Tibial artery (tissue), 4 donors: ENCODE measurements at regions not wholly inside any gene's neighbourhood (a gene's known extent, or its start where the extent isn't known, plus 50 kb on each side); places are given as distances from the start of the nearest gene placed in this dataset.

Experiments
- DNase-seq, 2 donors: peaks; one replicate each; pipeline ENCODE4 v3.0.0-alpha.2; 2019
- H3K27ac ChIP-seq, 2 donors: fragments of 200-600 bp; sonication (generic) in 1 of 2; 1 replicate in 1 of 2; 2 replicates in 1 of 2; pipeline ENCODE4 v1.5.1; 2018 to 2019; ENCODE audit warnings: mild to moderate bottlenecking in 1 of 2
- H3K27me3 ChIP-seq, 2 donors: fragments of 200-600 bp; sonication (generic) in 1 of 2; one replicate each; pipeline versions ENCODE4 v1.5.1 to v1.6.0; 2016 to 2019
- H3K36me3 ChIP-seq, 3 donors: fragments of 200-600 bp; sonication (generic) in 2 of 3; one replicate each; pipeline ENCODE4 v1.5.1; 2016 to 2019; ENCODE audit warnings: mild to moderate bottlenecking in 2 of 3
- H3K4me1 ChIP-seq, 4 donors: fragments of 200-600 bp; sonication (generic) in 2 of 4; 1 replicate in 3 of 4; 2 replicates in 1 of 4; pipeline ENCODE4 v1.5.1; 2016 to 2019
- H3K4me3 ChIP-seq, 2 donors: fragments of 200-600 bp; sonication (generic) in 1 of 2; 1 replicate in 1 of 2; 2 replicates in 1 of 2; pipeline ENCODE4 v1.5.1; 2018 to 2019; ENCODE audit warnings: mild to moderate bottlenecking in 2 of 2
- H3K9me3 ChIP-seq, 3 donors: fragments of 200-600 bp; sonication (generic) in 1 of 3; one replicate each; pipeline ENCODE4 v1.5.1; 2016 to 2019
- CTCF ChIP-seq, 2 experiments: fragments of 200-600 bp in 1 of 2; fragments of 450-650 bp in 1 of 2; IDR thresholded peaks; one replicate each; pipeline ENCODE4 v1.5.1; 2017 to 2019; ENCODE audit warnings: antibody characterized with exemption in 2 of 2, mild to moderate bottlenecking in 1 of 2, moderate library complexity in 1 of 2
- intact Hi-C: fragments of 100-400 bp; cut with DNase I; formaldehyde crosslinking; loops from one replicate; pipeline ENCODE4 v1.15.0; 2023; ENCODE audit warnings: low total_unique reads

GRCh38 chr3:147713234-147714133 is 304.3 kb downstream of the ZIC1 start:
- no peaks in the 10 kb centered on the region for H3K36me3 ChIP-seq
- H3K9me3 ChIP-seq = no peaks in the 10 kb centered on the region
- H3K4me3 ChIP-seq = no peak overlapping the region
- no peak for DNase-seq
- H3K27ac ChIP-seq = no peak overlapping the region
- peaks cover 0 to 17% (median 8%) of the 10 kb centered on the region in 4 donors for H3K4me1 ChIP-seq
- H3K27me3 ChIP-seq = no peaks in the 10 kb centered on the region
- TF ChIP-seq CTCF (IDR thresholded peaks at IDR 0.05) = no peak
- intact Hi-C loops = no loop called here

- Histone ChIP-seq H3K36me3 (no peaks in the 10 kb centered on the region), H3K4me1 (no peaks in the 10 kb centered on the region), H3K27ac (no peak overlapping the region), H3K4me3 (no peak overlapping the region), H3K9me3 (no peaks in the 10 kb centered on the region), H3K27me3 (no peaks in the 10 kb centered on the region)
- intact Hi-C loops = no loop called here
- no peak for DNase-seq
- TF ChIP-seq CTCF (IDR thresholded peaks at IDR 0.05) = no peak
Measured at GRCh38 chr3:147729641-147730040, 320.5 kb downstream of the ZIC1 start.

- DNase-seq = no peak
- H3K27me3 ChIP-seq = no peaks in the 10 kb centered on the region
- intact Hi-C loops = no loop called here
- H3K4me3 ChIP-seq = no peak overlapping the region
- no peak overlapping the region for H3K27ac ChIP-seq
- no peaks in the 10 kb centered on the region for H3K9me3 ChIP-seq
- TF ChIP-seq CTCF (IDR thresholded peaks at IDR 0.05) = no peak
- no peaks in the 10 kb centered on the region for H3K4me1 ChIP-seq
- no peaks in the 10 kb centered on the region for H3K36me3 ChIP-seq
Measured at GRCh38 chr3:147730284-147730683, 321.1 kb downstream of the ZIC1 start.

GRCh38 chr3:147733217-147733616 is 324.1 kb downstream of the ZIC1 start:
- intact Hi-C loops = no loop called here

GRCh38 chr3:147735616-147736015 is 326.5 kb downstream of the ZIC1 start:
- TF ChIP-seq CTCF (IDR thresholded peaks at IDR 0.05) = no peak
- H3K27ac ChIP-seq = no peak overlapping the region
- H3K4me1 ChIP-seq = no peaks in the 10 kb centered on the region
- no peaks in the 10 kb centered on the region for H3K27me3 ChIP-seq
- H3K4me3 ChIP-seq = no peak overlapping the region
- intact Hi-C loops = no loop called here
- H3K9me3 ChIP-seq = no peaks in the 10 kb centered on the region
- no peaks in the 10 kb centered on the region for H3K36me3 ChIP-seq
- no peak for DNase-seq

More at GRCh38 chr3:147733217-147733616, 324.1 kb downstream of the ZIC1 start:
- H3K27ac ChIP-seq = no peak overlapping the region
- H3K27me3 ChIP-seq = no peaks in the 10 kb centered on the region
- H3K4me1 ChIP-seq = no peaks in the 10 kb centered on the region
- no peak for DNase-seq
- no peaks in the 10 kb centered on the region for H3K9me3 ChIP-seq
- H3K36me3 ChIP-seq = no peaks in the 10 kb centered on the region
- TF ChIP-seq CTCF (IDR thresholded peaks at IDR 0.05) = no peak
- no peak overlapping the region for H3K4me3 ChIP-seq
